Natural killer cell (primary cell): ENCODE measurements at regions not wholly inside any gene's neighbourhood (a gene's known extent, or its start where the extent isn't known, plus 50 kb on each side); places are given as distances from the start of the nearest gene placed in this dataset.

Experiments used
- ATAC-seq, 3 donors: fragments of 150-1000 bp in 2 of 3; fragments of 200-7000 bp in 1 of 3; cut with Tn5 transposase; 1 replicate in 1 of 3; 2 replicates in 2 of 3; pipeline ENCODE4 v1.10.0; 2021; ENCODE audit warnings: mild to moderate bottlenecking in 2 of 3, moderate library complexity in 2 of 3
- DNase-seq, 2 donors: peaks; one replicate each; pipeline versions ENCODE4 v3.0.0 to v3.0.0-alpha.2; 2013 to 2021; ENCODE audit warnings: mixed read lengths in 1 of 2
- H3K27ac ChIP-seq: one replicate; pipeline ENCODE4 v1.5.1; 2013; ENCODE audit warnings: mild to moderate bottlenecking, low read length
- H3K27me3 ChIP-seq: one replicate; pipeline ENCODE4 v1.6.1; 2013; ENCODE audit warnings: low read length; ENCODE audit not compliant: control insufficient read depth, insufficient read depth
- H3K36me3 ChIP-seq: one replicate; pipeline ENCODE4 v1.6.1; 2013; ENCODE audit warnings: low read length; ENCODE audit not compliant: control insufficient read depth, insufficient read depth
- H3K4me1 ChIP-seq: one replicate; pipeline ENCODE4 v1.6.1; 2013; ENCODE audit warnings: low read length; ENCODE audit not compliant: control insufficient read depth, insufficient read depth
- H3K4me3 ChIP-seq: one replicate; pipeline ENCODE4 v1.5.1; 2013; ENCODE audit warnings: low read length
- H3K9me3 ChIP-seq: one replicate; pipeline ENCODE4 v1.6.1; 2013; ENCODE audit warnings: low read length; ENCODE audit not compliant: control insufficient read depth, insufficient read depth
- H3K27ac Mint-ChIP-seq, 2 donors: one replicate each; pipeline ENCODE4 v1.8.0; 2022; ENCODE audit warnings: mild to moderate bottlenecking in 2 of 2, mixed read lengths in 2 of 2, moderate library complexity in 1 of 2
- H3K27me3 Mint-ChIP-seq, 2 donors: one replicate each; pipeline ENCODE4 v1.8.0; 2022; ENCODE audit warnings: low read depth in 2 of 2, mixed read lengths in 2 of 2
- H3K36me3 Mint-ChIP-seq: one replicate; pipeline ENCODE4 v1.8.0; 2022; ENCODE audit warnings: mixed read lengths
- H3K4me1 Mint-ChIP-seq, 2 donors: one replicate each; pipeline ENCODE4 v1.8.0; 2022; ENCODE audit warnings: mixed read lengths in 2 of 2
- H3K4me3 Mint-ChIP-seq: one replicate; pipeline ENCODE4 v1.8.0; 2022; ENCODE audit warnings: mild to moderate bottlenecking, moderate library complexity, mixed read lengths
- H3K9me3 Mint-ChIP-seq, 2 donors: one replicate each; pipeline ENCODE4 v1.8.0; 2022; ENCODE audit warnings: mixed read lengths in 2 of 2
- WGBS: methylation state at CpG from one replicate; pipeline ENCODE4 v1.1.7; 2013; ENCODE audit warnings: missing lambda C conversion rate; ENCODE audit not compliant: insufficient coverage; 5-methylcytosine and 5-hydroxymethylcytosine counted together
- intact Hi-C: fragments of 100-400 bp; cut with micrococcal nuclease; formaldehyde crosslinking; loops from one replicate; pipeline ENCODE4 v1.14.2; 2022
- TF ChIP-seq, protein P1 (sequence below): fragments of 200-600 bp; IDR thresholded peaks from one replicate; pipeline ENCODE4 v1.8.0; 2022; ENCODE audit warnings: antibody characterized with exemption

DNA sequence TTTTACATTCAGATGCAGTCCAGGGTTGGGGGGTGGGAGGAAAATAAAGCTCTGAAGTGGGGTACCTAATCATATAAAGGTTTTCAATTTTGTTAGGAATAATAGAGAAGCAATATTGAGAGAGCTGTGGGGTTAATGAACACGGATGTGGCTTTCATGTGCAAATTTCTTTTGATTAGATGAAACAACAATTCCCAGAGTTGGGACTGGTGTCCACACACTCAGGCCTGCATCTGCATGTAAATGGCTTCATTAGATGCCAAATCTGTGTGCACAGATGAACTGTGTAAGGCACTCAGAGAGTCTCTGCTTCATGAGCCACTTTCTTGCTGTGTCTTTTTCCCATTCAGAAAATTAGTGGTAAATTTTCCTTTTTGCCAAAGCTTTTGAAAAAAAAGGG, 377.1 kb upstream of the NOVA1 start:
- no peak for DNase-seq
- WGBS, result 50% methylated on average over 1 of the region's 1 CpG
- Mint-ChIP-seq H3K9me3 (peaks cover 0 to 5% of the 10 kb centered on the region in 2 donors), H3K27ac (no peak overlapping the region), H3K4me1 (no peaks in the 10 kb centered on the region), H3K27me3 (no peaks in the 10 kb centered on the region), H3K36me3 (no peaks in the 10 kb centered on the region), H3K4me3 (no peak overlapping the region)
- Histone ChIP-seq H3K27me3 (no peaks in the 10 kb centered on the region), H3K4me1 (no peaks in the 10 kb centered on the region), H3K9me3 (no peaks in the 10 kb centered on the region), H3K4me3 (no peak overlapping the region), H3K36me3 (no peaks in the 10 kb centered on the region), H3K27ac (no peak overlapping the region)
- no peak for ATAC-seq
- TF ChIP-seq, protein P1, sequence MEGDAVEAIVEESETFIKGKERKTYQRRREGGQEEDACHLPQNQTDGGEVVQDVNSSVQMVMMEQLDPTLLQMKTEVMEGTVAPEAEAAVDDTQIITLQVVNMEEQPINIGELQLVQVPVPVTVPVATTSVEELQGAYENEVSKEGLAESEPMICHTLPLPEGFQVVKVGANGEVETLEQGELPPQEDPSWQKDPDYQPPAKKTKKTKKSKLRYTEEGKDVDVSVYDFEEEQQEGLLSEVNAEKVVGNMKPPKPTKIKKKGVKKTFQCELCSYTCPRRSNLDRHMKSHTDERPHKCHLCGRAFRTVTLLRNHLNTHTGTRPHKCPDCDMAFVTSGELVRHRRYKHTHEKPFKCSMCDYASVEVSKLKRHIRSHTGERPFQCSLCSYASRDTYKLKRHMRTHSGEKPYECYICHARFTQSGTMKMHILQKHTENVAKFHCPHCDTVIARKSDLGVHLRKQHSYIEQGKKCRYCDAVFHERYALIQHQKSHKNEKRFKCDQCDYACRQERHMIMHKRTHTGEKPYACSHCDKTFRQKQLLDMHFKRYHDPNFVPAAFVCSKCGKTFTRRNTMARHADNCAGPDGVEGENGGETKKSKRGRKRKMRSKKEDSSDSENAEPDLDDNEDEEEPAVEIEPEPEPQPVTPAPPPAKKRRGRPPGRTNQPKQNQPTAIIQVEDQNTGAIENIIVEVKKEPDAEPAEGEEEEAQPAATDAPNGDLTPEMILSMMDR, result no peak
- intact Hi-C loops, result no loop called here

- TF ChIP-seq, protein P1, result no peak
- Histone ChIP-seq H3K27me3 (no peaks in the 10 kb centered on the region), H3K9me3 (no peaks in the 10 kb centered on the region), H3K36me3 (no peaks in the 10 kb centered on the region), H3K27ac (no peak overlapping the region), H3K4me3 (no peak overlapping the region), H3K4me1 (no peaks in the 10 kb centered on the region)
- H3K9me3 Mint-ChIP-seq, result peaks cover 6 to 8% of the 10 kb centered on the region in 2 donors
- no peak for DNase-seq
- no peaks in the 10 kb centered on the region for H3K36me3 Mint-ChIP-seq
- no peak overlapping the region for H3K27ac Mint-ChIP-seq
- no CpG with 5 or more reads among the region's 5 CpGs for WGBS
- H3K4me1 Mint-ChIP-seq, result no peaks in the 10 kb centered on the region
- no peak overlapping the region for H3K4me3 Mint-ChIP-seq
- H3K27me3 Mint-ChIP-seq, result no peaks in the 10 kb centered on the region
- ATAC-seq, result no peak
- intact Hi-C loops, result loop anchor here (5.0 kb wide), 1 partner anchor 1545 kb away; no protein-coding TSS in a partner anchor
These were observed 384.2 kb upstream of the NOVA1 start for GRCh38 chr14:26982071-26982470.

- H3K27me3 Mint-ChIP-seq, result no peaks in the 10 kb centered on the region
These were observed 386.7 kb upstream of the NOVA1 start for GRCh38 chr14:26984311-26985177.

More at GRCh38 chr14:26984311-26985177, 386.7 kb upstream of the NOVA1 start:
- Mint-ChIP-seq H3K36me3 (no peaks in the 10 kb centered on the region), H3K27ac (no peak overlapping the region), H3K4me3 (no peak overlapping the region), H3K9me3 (peaks cover 9 to 15% of the 10 kb centered on the region in 2 donors), H3K4me1 (no peaks in the 10 kb centered on the region)
- TF ChIP-seq, protein P1, result peak; percentile 26
- no peaks in the 10 kb centered on the region for H3K27me3 ChIP-seq
- no peaks in the 10 kb centered on the region for H3K9me3 ChIP-seq
- 41% methylated on average over 6 of the region's 9 CpGs for WGBS
- H3K4me1 ChIP-seq, result no peaks in the 10 kb centered on the region
- DNase-seq (no peak), ATAC-seq (no peak)
- H3K36me3 ChIP-seq, result no peaks in the 10 kb centered on the region
- H3K27ac ChIP-seq, result no peak overlapping the region
- no peak overlapping the region for H3K4me3 ChIP-seq
- intact Hi-C loops, result loop anchor here (5.0 kb wide), 1 partner anchor 1543 kb away; no protein-coding TSS in a partner anchor
